ENCODE measurements at regions not wholly inside any gene's neighbourhood (a gene's known extent, or its start where the extent isn't known, plus 50 kb on each side); places are given as distances from the start of the nearest gene placed in this dataset.

DNA sequence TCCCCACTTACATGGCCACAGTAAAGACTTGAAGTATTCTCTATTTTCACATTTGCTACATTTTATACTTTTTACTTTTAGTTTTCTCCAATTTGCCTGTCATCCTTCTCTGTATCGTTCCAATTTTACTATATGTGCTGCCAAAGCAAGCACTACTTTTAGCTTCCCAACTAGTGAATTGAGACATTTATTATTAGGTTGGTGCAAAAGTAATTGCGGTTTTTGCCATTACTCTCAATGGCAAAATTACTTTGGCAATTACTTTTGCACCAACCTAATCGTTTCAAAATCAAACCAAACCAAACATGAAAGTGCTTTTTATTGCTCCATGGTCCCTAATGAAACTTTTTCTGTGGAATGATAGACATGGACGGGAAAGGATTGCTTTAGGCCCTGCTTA is 56.6 kb upstream of the ATF3 start:
- H3K4me3 ChIP-seq (ENCODE audit: low read length in 2 of 2): no peak overlapping the region
- no peak for DNase-seq (ENCODE audit: low read depth in 6 of 9, low spot score in 9 of 9)
- H3K4me1 ChIP-seq (ENCODE audit: control insufficient read depth in 2 of 2, insufficient read depth in 2 of 2, low read length in 2 of 2): no peaks in the 10 kb centered on the region
- no peaks in the 10 kb centered on the region for H3K36me3 ChIP-seq (ENCODE audit: control insufficient read depth in 2 of 2, insufficient read depth in 2 of 2, low read length in 1 of 2)
- no peak overlapping the region for H3K27ac ChIP-seq (ENCODE audit: low read depth in 1 of 2, low read length in 1 of 2)
- H3K27me3 ChIP-seq (ENCODE audit: control insufficient read depth in 2 of 2, insufficient read depth in 1 of 2, low read length in 1 of 2): peaks cover 0 to 5% of the 10 kb centered on the region in 2 donors
- WGBS: 93% methylated on average over 4 of the region's 4 CpGs
- no peaks in the 10 kb centered on the region for H3K9me3 ChIP-seq (ENCODE audit: control insufficient read depth in 2 of 2, insufficient read depth in 1 of 2, low read length in 1 of 2)

DNA sequence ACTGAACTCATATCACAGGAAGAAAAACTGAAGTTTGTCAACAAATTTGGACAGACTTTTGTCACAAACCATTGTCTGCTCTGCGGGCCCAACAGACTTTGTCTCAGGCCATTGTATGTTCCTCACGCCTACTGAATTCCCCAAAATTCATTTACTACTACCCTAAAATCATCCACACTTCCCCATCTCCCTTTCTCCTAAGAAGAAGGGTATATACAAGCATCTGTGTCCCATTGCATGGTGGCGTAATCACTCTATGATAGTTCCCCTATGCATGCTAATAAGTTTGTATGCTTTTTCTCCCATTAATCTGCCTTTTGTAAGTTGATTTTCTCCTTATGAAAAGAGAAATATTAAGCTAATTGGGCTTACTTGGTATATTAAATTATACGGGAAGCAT is 54.9 kb upstream of the ATF3 start:
- WGBS: 82% methylated on average over 4 of the region's 4 CpGs
- no peaks in the 10 kb centered on the region for H3K9me3 ChIP-seq (ENCODE audit: control insufficient read depth in 2 of 2, insufficient read depth in 1 of 2, low read length in 1 of 2)
- H3K27me3 ChIP-seq (ENCODE audit: control insufficient read depth in 2 of 2, insufficient read depth in 1 of 2, low read length in 1 of 2): peaks cover 0 to 17% of the 10 kb centered on the region in 2 donors
- H3K27ac ChIP-seq (ENCODE audit: low read depth in 1 of 2, low read length in 1 of 2): no peak overlapping the region
- H3K36me3 ChIP-seq (ENCODE audit: control insufficient read depth in 2 of 2, insufficient read depth in 2 of 2, low read length in 1 of 2): no peaks in the 10 kb centered on the region
- no peak overlapping the region for H3K4me3 ChIP-seq (ENCODE audit: low read length in 2 of 2)
- H3K4me1 ChIP-seq (ENCODE audit: control insufficient read depth in 2 of 2, insufficient read depth in 2 of 2, low read length in 2 of 2): peaks cover 0 to 5% of the 10 kb centered on the region in 2 donors
- no peak for DNase-seq (ENCODE audit: low read depth in 6 of 9, low spot score in 9 of 9)

DNA sequence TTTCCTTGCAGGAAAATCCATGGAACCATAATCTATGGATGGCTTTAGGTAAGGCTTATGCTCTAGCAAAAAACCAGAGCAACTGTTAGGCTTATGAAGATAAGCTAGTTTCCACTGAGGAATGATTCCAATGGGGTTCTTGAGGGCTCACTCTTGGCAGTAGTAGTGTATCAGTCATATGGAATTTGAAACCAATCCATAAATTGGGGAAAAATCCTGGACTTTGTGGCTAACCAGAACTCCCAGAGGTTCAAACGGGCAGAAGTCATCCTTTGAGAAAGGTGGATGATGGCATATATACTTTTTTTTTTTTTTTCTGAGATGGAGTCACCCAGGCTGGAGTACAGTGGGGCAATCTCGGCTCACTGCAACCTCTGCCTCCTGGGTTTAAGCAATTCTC is 54.2 kb upstream of the ATF3 start:
- H3K4me1 ChIP-seq (ENCODE audit: control insufficient read depth in 2 of 2, insufficient read depth in 2 of 2, low read length in 2 of 2): peaks cover 4 to 10% of the 10 kb centered on the region in 2 donors
- no peak overlapping the region for H3K4me3 ChIP-seq (ENCODE audit: low read length in 2 of 2)
- H3K36me3 ChIP-seq (ENCODE audit: control insufficient read depth in 2 of 2, insufficient read depth in 2 of 2, low read length in 1 of 2): no peaks in the 10 kb centered on the region
- H3K27ac ChIP-seq (ENCODE audit: low read depth in 1 of 2, low read length in 1 of 2): no peak overlapping the region
- no peaks in the 10 kb centered on the region for H3K9me3 ChIP-seq (ENCODE audit: control insufficient read depth in 2 of 2, insufficient read depth in 1 of 2, low read length in 1 of 2)
- WGBS: 97% methylated on average over 2 of the region's 2 CpGs
- H3K27me3 ChIP-seq (ENCODE audit: control insufficient read depth in 2 of 2, insufficient read depth in 1 of 2, low read length in 1 of 2): peaks cover 0 to 18% of the 10 kb centered on the region in 2 donors
- DNase-seq (ENCODE audit: low read depth in 6 of 9, low spot score in 9 of 9): no peak

GRCh38 chr1:212555426-212555825 is 53.1 kb upstream of the ATF3 start:
- no peak overlapping the region for H3K27ac ChIP-seq (ENCODE audit: low read depth in 1 of 2, low read length in 1 of 2)
- H3K9me3 ChIP-seq (ENCODE audit: control insufficient read depth in 2 of 2, insufficient read depth in 1 of 2, low read length in 1 of 2): no peaks in the 10 kb centered on the region
- peaks cover 0 to 18% of the 10 kb centered on the region in 2 donors for H3K27me3 ChIP-seq (ENCODE audit: control insufficient read depth in 2 of 2, insufficient read depth in 1 of 2, low read length in 1 of 2)
- H3K4me3 ChIP-seq (ENCODE audit: low read length in 2 of 2): no peak overlapping the region
- H3K36me3 ChIP-seq (ENCODE audit: control insufficient read depth in 2 of 2, insufficient read depth in 2 of 2, low read length in 1 of 2): no peaks in the 10 kb centered on the region
- DNase-seq (ENCODE audit: low read depth in 6 of 9, low spot score in 9 of 9): no peak
- H3K4me1 ChIP-seq (ENCODE audit: control insufficient read depth in 2 of 2, insufficient read depth in 2 of 2, low read length in 2 of 2): peaks cover 5 to 10% of the 10 kb centered on the region in 2 donors
- WGBS: 95% methylated on average over 2 of the region's 2 CpGs

DNA sequence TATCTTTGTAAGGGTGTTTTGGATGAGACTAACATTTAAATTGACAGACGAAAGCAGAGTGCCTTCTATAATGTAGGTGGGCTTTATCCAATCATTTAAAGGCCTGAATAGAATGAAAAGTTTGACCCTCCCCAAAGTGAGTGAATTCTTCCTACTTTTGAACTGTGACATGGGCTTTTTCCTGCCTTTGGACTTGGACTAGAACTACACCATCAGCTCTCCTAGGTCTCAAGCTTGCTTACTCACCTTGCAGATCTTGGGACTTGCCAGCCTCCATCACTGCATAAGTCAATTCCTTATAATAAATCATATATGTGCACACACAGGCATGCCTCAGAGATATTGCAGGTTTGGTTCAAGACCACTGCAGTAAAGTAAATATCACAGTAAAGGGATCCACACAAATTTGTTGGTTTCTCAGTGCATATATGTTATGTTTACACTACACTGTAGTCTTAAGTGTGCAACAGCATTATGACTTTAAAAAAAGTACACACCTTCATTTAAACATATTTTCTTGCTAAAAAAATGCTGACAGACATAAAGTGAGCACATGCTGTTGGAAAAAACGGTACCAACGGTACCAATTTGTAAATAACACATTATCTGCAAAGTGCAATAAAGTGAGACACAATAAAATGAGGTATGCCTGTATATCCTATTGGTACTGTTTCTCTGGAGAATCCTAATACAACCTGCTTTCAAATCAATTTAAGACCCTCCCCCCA is 51.6 kb upstream of the ATF3 start:
- 96% methylated on average over 3 of the region's 3 CpGs for WGBS
- H3K27me3 ChIP-seq (ENCODE audit: control insufficient read depth in 2 of 2, insufficient read depth in 1 of 2, low read length in 1 of 2): peaks cover 0 to 18% of the 10 kb centered on the region in 2 donors
- no peak for DNase-seq (ENCODE audit: low read depth in 6 of 9, low spot score in 9 of 9)

GRCh38 chr1:212557739-212558692 is 50.5 kb upstream of the ATF3 start:
- peak in 4 of 9 donors; percentile 24 to 50 (median 38) for DNase-seq (ENCODE audit: low read depth in 6 of 9, low spot score in 9 of 9)
- H3K4me1 ChIP-seq (ENCODE audit: control insufficient read depth in 2 of 2, insufficient read depth in 2 of 2, low read length in 2 of 2): peaks cover 5 to 10% of the 10 kb centered on the region in 2 donors
- H3K27ac ChIP-seq (ENCODE audit: low read depth in 1 of 2, low read length in 1 of 2): peak overlapping the region; percentile 79 to 82
- peaks cover 0 to 18% of the 10 kb centered on the region in 2 donors for H3K27me3 ChIP-seq (ENCODE audit: control insufficient read depth in 2 of 2, insufficient read depth in 1 of 2, low read length in 1 of 2)
- peak overlapping the region; percentile 71 to 92 for H3K4me3 ChIP-seq (ENCODE audit: low read length in 2 of 2)
- 33% methylated on average over 47 of the region's 47 CpGs for WGBS
- no peaks in the 10 kb centered on the region for H3K9me3 ChIP-seq (ENCODE audit: control insufficient read depth in 2 of 2, insufficient read depth in 1 of 2, low read length in 1 of 2)
- H3K36me3 ChIP-seq (ENCODE audit: control insufficient read depth in 2 of 2, insufficient read depth in 2 of 2, low read length in 1 of 2): no peaks in the 10 kb centered on the region

More for the DNA sequence above, 51.6 kb upstream of the ATF3 start:
- H3K27ac ChIP-seq (ENCODE audit: low read depth in 1 of 2, low read length in 1 of 2): no peak overlapping the region
- no peaks in the 10 kb centered on the region for H3K9me3 ChIP-seq (ENCODE audit: control insufficient read depth in 2 of 2, insufficient read depth in 1 of 2, low read length in 1 of 2)
- no peaks in the 10 kb centered on the region for H3K36me3 ChIP-seq (ENCODE audit: control insufficient read depth in 2 of 2, insufficient read depth in 2 of 2, low read length in 1 of 2)
- peaks cover 5 to 10% of the 10 kb centered on the region in 2 donors for H3K4me1 ChIP-seq (ENCODE audit: control insufficient read depth in 2 of 2, insufficient read depth in 2 of 2, low read length in 2 of 2)
- H3K4me3 ChIP-seq (ENCODE audit: low read length in 2 of 2): no peak overlapping the region

- Histone ChIP-seq H3K4me1 (ENCODE audit: control insufficient read depth in 2 of 2, insufficient read depth in 2 of 2, low read length in 2 of 2) (peaks cover 5 to 10% of the 10 kb centered on the region in 2 donors), H3K36me3 (ENCODE audit: control insufficient read depth in 2 of 2, insufficient read depth in 2 of 2, low read length in 1 of 2) (no peaks in the 10 kb centered on the region), H3K9me3 (ENCODE audit: control insufficient read depth in 2 of 2, insufficient read depth in 1 of 2, low read length in 1 of 2) (no peaks in the 10 kb centered on the region), H3K4me3 (ENCODE audit: low read length in 2 of 2) (peak overlapping the region; percentile 71 to 92), H3K27me3 (ENCODE audit: control insufficient read depth in 2 of 2, insufficient read depth in 1 of 2, low read length in 1 of 2) (peaks cover 0 to 18% of the 10 kb centered on the region in 2 donors), H3K27ac (ENCODE audit: low read depth in 1 of 2, low read length in 1 of 2) (peak overlapping the region; percentile 80 to 85)
- DNase-seq (ENCODE audit: low read depth in 6 of 9, low spot score in 9 of 9): peak; percentile 78 to 96 (median 93)
- WGBS: 3% methylated on average over 62 of the region's 62 CpGs
Measured at GRCh38 chr1:212558693-212559480, 49.7 kb upstream of the ATF3 start.
